ENCODE measurements at regions not wholly inside any gene's neighbourhood (a gene's known extent, or its start where the extent isn't known, plus 50 kb on each side); places are given as distances from the start of the nearest gene placed in this dataset.

DNA sequence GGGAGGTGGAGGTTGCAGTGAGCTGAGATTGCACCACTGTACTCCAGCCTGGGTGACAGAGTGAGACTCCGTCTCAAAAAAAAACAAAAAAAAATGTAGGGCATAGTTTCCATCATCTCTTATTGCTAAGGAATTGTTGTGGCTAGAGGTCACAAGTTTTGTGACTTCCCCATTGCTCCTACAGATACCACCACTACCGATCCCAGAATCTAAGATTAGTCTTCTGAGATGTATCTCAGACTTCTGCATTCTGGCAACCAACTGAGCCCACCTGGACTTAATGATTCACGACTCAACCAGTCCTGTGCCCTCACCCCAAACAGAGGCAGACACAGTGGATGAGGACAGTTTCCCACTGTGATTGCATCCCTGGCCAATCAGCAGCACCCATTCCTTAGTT is 148.9 kb downstream of the NECTIN1 start:
- Histone ChIP-seq H3K36me3 (no peaks in the 10 kb centered on the region), H3K27ac (no peak overlapping the region), H3K4me1 (peaks cover 0 to 15% (median 9%) of the 10 kb centered on the region in 4 donors), H3K9me3 (peaks cover 0 to 16% (median 0%) of the 10 kb centered on the region in 4 donors), H3K4me3 (no peak overlapping the region), H3K27me3 (peaks cover 0 to 5% of the 10 kb centered on the region in 2 donors)
- TF ChIP-seq CTCF (IDR thresholded peaks at IDR 0.05): no peak
- TF ChIP-seq EP300 (IDR thresholded peaks at IDR 0.05): no peak
- TF ChIP-seq POLR2A (IDR thresholded peaks at IDR 0.05): no peak
- DNase-seq (ENCODE audit: low spot score in 2 of 2): no peak
- WGBS, 2 donors: 64 to 82% methylated on average over 3 of the region's 3 CpGs

GRCh38 chr11:119578521-119579191 is 150.3 kb downstream of the NECTIN1 start:
- TF ChIP-seq EP300 (IDR thresholded peaks at IDR 0.05): no peak
- TF ChIP-seq POLR2A (IDR thresholded peaks at IDR 0.05): no peak
- no peak for TF ChIP-seq CTCF (IDR thresholded peaks at IDR 0.05)
- no peak for DNase-seq (ENCODE audit: low spot score in 2 of 2)
- peaks cover 0 to 16% (median 0%) of the 10 kb centered on the region in 4 donors for H3K9me3 ChIP-seq
- no peak overlapping the region for H3K27ac ChIP-seq
- peaks cover 0 to under 1% (median 0%) of the 10 kb centered on the region in 4 donors for H3K4me1 ChIP-seq
- H3K4me3 ChIP-seq: no peak overlapping the region
- no peaks in the 10 kb centered on the region for H3K36me3 ChIP-seq
- WGBS, 2 donors: 72 to 77% methylated on average over 11 of the region's 11 CpGs
- H3K27me3 ChIP-seq: no peaks in the 10 kb centered on the region

DNA sequence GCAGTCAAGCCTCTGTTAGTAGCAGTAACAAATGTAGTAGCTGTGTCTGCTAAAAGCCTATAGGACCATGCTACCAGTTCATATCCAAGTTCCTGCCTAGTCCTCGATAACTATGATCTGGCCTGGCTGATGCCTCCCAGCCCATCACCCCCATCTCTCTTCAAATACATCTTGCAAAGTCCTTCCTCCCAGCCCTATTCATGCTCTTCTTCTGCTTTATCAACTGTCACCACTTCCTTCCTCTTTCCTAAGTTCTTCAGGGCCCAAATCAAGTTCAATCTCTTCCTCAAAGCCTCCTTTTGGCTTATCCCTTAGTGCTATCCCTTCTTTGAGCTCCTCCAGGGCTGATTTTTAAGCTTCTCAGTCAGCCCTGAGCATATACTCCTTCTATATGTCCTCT is 150.9 kb upstream of the THY1 start:
- H3K4me1 ChIP-seq: peaks cover 0 to 2% (median 0%) of the 10 kb centered on the region in 4 donors
- H3K36me3 ChIP-seq: no peaks in the 10 kb centered on the region
- H3K27ac ChIP-seq: no peak overlapping the region
- H3K4me3 ChIP-seq: no peak overlapping the region
- H3K27me3 ChIP-seq: no peaks in the 10 kb centered on the region
- H3K9me3 ChIP-seq: peaks cover 0 to 3% (median 0%) of the 10 kb centered on the region in 4 donors
- no peak for DNase-seq (ENCODE audit: low spot score in 2 of 2)
- WGBS, 2 donors: 82 to 89% methylated on average over 1 of the region's 1 CpG
- TF ChIP-seq EP300 (IDR thresholded peaks at IDR 0.05) (peak in 1 of 2 donors; percentile 19), CTCF (IDR thresholded peaks at IDR 0.05) (no peak), POLR2A (IDR thresholded peaks at IDR 0.05) (no peak)

GRCh38 chr11:119572481-119573424 is 149.8 kb upstream of the THY1 start:
- no peak for TF ChIP-seq CTCF (IDR thresholded peaks at IDR 0.05)
- no peak for TF ChIP-seq POLR2A (IDR thresholded peaks at IDR 0.05)
- TF ChIP-seq EP300 (IDR thresholded peaks at IDR 0.05): no peak
- H3K27ac ChIP-seq: no peak overlapping the region
- no peaks in the 10 kb centered on the region for H3K36me3 ChIP-seq
- H3K27me3 ChIP-seq: no peaks in the 10 kb centered on the region
- 89 to 93% methylated on average over 13 of the region's 13 CpGs for WGBS, 2 donors
- no peak for DNase-seq (ENCODE audit: low spot score in 2 of 2)
- H3K4me3 ChIP-seq: no peak overlapping the region
- H3K4me1 ChIP-seq: peaks cover 0 to 13% (median 4%) of the 10 kb centered on the region in 4 donors
- H3K9me3 ChIP-seq: no peaks in the 10 kb centered on the region

DNA sequence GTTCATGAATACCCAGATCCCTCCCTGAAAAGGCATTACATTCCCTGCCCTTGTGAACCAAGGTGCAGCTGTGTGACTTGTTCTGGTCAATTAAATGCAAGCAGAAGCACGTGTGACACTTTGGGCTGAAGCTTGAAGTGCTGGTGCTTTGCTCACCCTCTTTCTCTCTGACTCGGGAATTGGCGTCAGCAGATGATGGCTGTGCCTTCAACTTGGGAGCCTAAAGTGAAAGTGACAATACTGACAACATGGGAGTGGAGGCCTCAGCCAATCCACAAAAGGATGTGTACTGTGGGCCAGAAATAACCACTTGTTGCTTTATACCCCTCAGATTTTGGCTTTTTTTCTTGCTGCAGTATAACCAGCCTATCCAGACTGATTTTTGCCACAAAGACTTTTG is 148.3 kb upstream of the THY1 start:
- Histone ChIP-seq H3K36me3 (no peaks in the 10 kb centered on the region), H3K27ac (no peak overlapping the region), H3K27me3 (no peaks in the 10 kb centered on the region), H3K4me1 (peaks cover 0 to 14% (median 5%) of the 10 kb centered on the region in 4 donors), H3K9me3 (no peaks in the 10 kb centered on the region), H3K4me3 (no peak overlapping the region)
- 55 to 57% methylated on average over 3 of the region's 3 CpGs for WGBS, 2 donors
- TF ChIP-seq CTCF (IDR thresholded peaks at IDR 0.05): no peak
- no peak for TF ChIP-seq EP300 (IDR thresholded peaks at IDR 0.05)
- TF ChIP-seq POLR2A (IDR thresholded peaks at IDR 0.05): no peak
- DNase-seq (ENCODE audit: low spot score in 2 of 2): no peak

All from tibial nerve (tissue), 4 donors.